K562 (cell line): ENCODE measurements at regions not wholly inside any gene's neighbourhood (a gene's known extent, or its start where the extent isn't known, plus 50 kb on each side); places are given as distances from the start of the nearest gene placed in this dataset.
A peak's percentile ranks its signal among the peaks of the same experiment; 100 is the strongest.

Experiments
- BCLAF1 ChIP-seq, 2 experiments: fragments of 450-650 bp in 1 of 2; IDR thresholded peaks; 2 replicates each; pipeline ENCODE4 v1.6.1; 2011 to 2017; ENCODE audit warnings: low read depth in 2 of 2, antibody characterized with exemption in 1 of 2, borderline replicate concordance in 1 of 2, low read length in 1 of 2, mild to moderate bottlenecking in 1 of 2, mixed read lengths in 1 of 2; ENCODE audit not compliant: control insufficient read depth in 1 of 2
- BCOR ChIP-seq: fragments of 450-650 bp; IDR thresholded peaks from 2 replicates; pipeline ENCODE4 v1.6.1; 2016
- CREB5 ChIP-seq: fragments of 250-450 bp; sonication (Bioruptor Pico); IDR thresholded peaks from 2 replicates; pipeline ENCODE4 v1.5.0; 2020; ENCODE audit warnings: mild to moderate bottlenecking
- E4F1 ChIP-seq: fragments of 250-450 bp; sonication (Bioruptor Pico); IDR thresholded peaks from 2 replicates; pipeline ENCODE4 v1.5.0; 2021; ENCODE audit warnings: mild to moderate bottlenecking, borderline replicate concordance
- ESRRB ChIP-seq: fragments of 250-450 bp; sonication (Bioruptor Pico); IDR thresholded peaks from 2 replicates; pipeline ENCODE4 v1.5.0; 2020; ENCODE audit warnings: mild to moderate bottlenecking, moderate library complexity, borderline replicate concordance
- ETS1 ChIP-seq: conservative IDR thresholded peaks from 2 replicates; pipeline ENCODE4 v1.6.1; 2011; ENCODE audit warnings: low read depth, mild to moderate bottlenecking, low read length; ENCODE audit not compliant: control insufficient read depth
- HINFP ChIP-seq: fragments of 450-650 bp; conservative IDR thresholded peaks from 2 replicates; pipeline ENCODE4 v1.6.1; 2016; ENCODE audit warnings: missing genetic modification characterization, low read depth, mild to moderate bottlenecking, control low read depth, missing compliant biosample characterization
- MXI1 ChIP-seq: IDR thresholded peaks from 2 replicates; pipeline ENCODE4 v1.6.1; 2011; ENCODE audit warnings: low read depth, mild to moderate bottlenecking, improper control_type of control experiment, low read length
- NFXL1 ChIP-seq: fragments of 450-650 bp; formaldehyde crosslinking; IDR thresholded peaks from 2 replicates; pipeline ENCODE4 v1.4.0; 2021; ENCODE audit warnings: mild to moderate bottlenecking
- RCOR1 ChIP-seq, 2 experiments: IDR thresholded peaks; 2 replicates each; pipeline ENCODE4 v1.6.1; 2012; ENCODE audit warnings: low read depth in 2 of 2, low read length in 2 of 2, borderline replicate concordance in 1 of 2, improper control_type of control experiment in 1 of 2
- RFX7 ChIP-seq: fragments of 250-450 bp; sonication (Bioruptor Pico); IDR thresholded peaks from 2 replicates; pipeline ENCODE4 v1.5.1; 2021; ENCODE audit warnings: mild to moderate bottlenecking
- SIN3A ChIP-seq, 2 experiments: fragments of 150-350 bp in 1 of 2; IDR thresholded peaks; 2 replicates each; pipeline ENCODE4 v1.6.1; 2011 to 2016; ENCODE audit warnings: borderline replicate concordance in 2 of 2, low read depth in 2 of 2, low read length in 2 of 2, mild to moderate bottlenecking in 2 of 2, moderate library complexity in 2 of 2; ENCODE audit not compliant: control insufficient read depth in 1 of 2
- SMARCA4 ChIP-seq: fragments of 450-650 bp; IDR thresholded peaks from 2 replicates; pipeline ENCODE4 v1.6.1; 2016
- SOX6 ChIP-seq: fragments of 450-650 bp; IDR thresholded peaks from 2 replicates; pipeline ENCODE4 v1.6.1; 2014; ENCODE audit warnings: mild to moderate bottlenecking
- STAG1 ChIP-seq: sonication (generic); formaldehyde crosslinking; IDR thresholded peaks from 2 replicates; pipeline ENCODE4 v1.5.0; 2020; ENCODE audit warnings: missing genetic modification reagents, borderline replicate concordance
- ZBTB7A ChIP-seq: IDR thresholded peaks from 2 replicates; pipeline ENCODE4 v1.6.1; 2011; ENCODE audit warnings: low read depth, mild to moderate bottlenecking, low read length, moderate library complexity, borderline replicate concordance; ENCODE audit not compliant: control insufficient read depth
- ZNF830 ChIP-seq: fragments of 250-450 bp; sonication (Bioruptor Pico); IDR thresholded peaks from 2 replicates; pipeline ENCODE4 v1.5.0; 2021; ENCODE audit warnings: mild to moderate bottlenecking
- ZSCAN32 ChIP-seq: fragments of 450-650 bp; formaldehyde crosslinking; IDR thresholded peaks from 2 replicates; pipeline ENCODE4 v1.4.0; 2020; ENCODE audit warnings: mild to moderate bottlenecking, moderate library complexity

- peak in 1 of 2 experiments; percentile 59; a peak in 2 of 4 replicates for TF ChIP-seq SIN3A (IDR thresholded peaks at IDR 0.05; ENCODE audit: borderline replicate concordance in 2 of 2, control insufficient read depth in 1 of 2, low read depth in 2 of 2, low read length in 2 of 2)
- no peak for TF ChIP-seq ZBTB7A
- TF ChIP-seq RCOR1 (IDR thresholded peaks at IDR 0.05; ENCODE audit: borderline replicate concordance in 1 of 2, low read depth in 2 of 2, low read length in 2 of 2), result peak in 1 of 2 experiments; percentile 27; a peak in 2 of 4 replicates
- TF ChIP-seq STAG1, result no peak
- peak; percentile 71; the same call in 1 of the 2 replicates for TF ChIP-seq ESRRB (CRISPR knock-in tag)
- 0 out of 2 replicates have a peak, but pooled peaks have one; percentile 3 for TF ChIP-seq SMARCA4
- peak; percentile 81 for TF ChIP-seq MXI1
- 0 out of 2 replicates have a peak, but pooled peaks have one; percentile 11 for TF ChIP-seq HINFP
- peak in 1 of 2 experiments; percentile 58; a peak in 2 of 4 replicates for TF ChIP-seq BCLAF1 (IDR thresholded peaks at IDR 0.05; ENCODE audit: borderline replicate concordance in 1 of 2, control insufficient read depth in 1 of 2, low read depth in 2 of 2, low read length in 1 of 2)
- no peak for TF ChIP-seq SOX6
- 0 out of 2 replicates have a peak, but pooled peaks have one; percentile 67 for TF ChIP-seq CREB5 (CRISPR knock-in tag)
- peak; percentile 22; the same call in 1 of the 2 replicates for TF ChIP-seq BCOR
- peak; percentile 78; the same call in 1 of the 2 replicates for TF ChIP-seq RFX7
- TF ChIP-seq ZSCAN32, result peak; percentile 6; the same call in 1 of the 2 replicates
- TF ChIP-seq E4F1 (CRISPR knock-in tag), result peak; percentile 68; the same call in 1 of the 2 replicates
- 0 out of 2 replicates have a peak, but pooled peaks have one; percentile 13 for TF ChIP-seq ETS1
- 0 out of 2 replicates have a peak, but pooled peaks have one; percentile 2 for TF ChIP-seq NFXL1 (CRISPR knock-in tag)
- TF ChIP-seq ZNF830 (CRISPR knock-in tag), result peak; percentile 49; the same call in 1 of the 2 replicates
These were observed 130.5 kb downstream of the HFE start (continued) for GRCh38 chr6:26217714-26218075.
